GM23338 (cell line): ENCODE measurements at regions not wholly inside any gene's neighbourhood (a gene's known extent, or its start where the extent isn't known, plus 50 kb on each side); places are given as distances from the start of the nearest gene placed in this dataset.

ENCODE experiments used
- ATAC-seq: fragments of 200-7000 bp; cut with Tn5 transposase; 3 replicates; pipeline ENCODE4 v1.9.1; 2020
- DNase-seq: peaks from one replicate; pipeline ENCODE4 v3.0.0-alpha.2; 2015; ENCODE audit warnings: low spot score
- H2AFZ ChIP-seq: fragments of 200-600 bp; sonication (generic); 2 replicates; pipeline ENCODE4 v1.8.0; 2016; ENCODE audit warnings: antibody characterized with exemption, mild to moderate bottlenecking, moderate library complexity
- H3F3A ChIP-seq: fragments of 200-600 bp; sonication (generic); replicated peaks from 2 replicates; pipeline ENCODE4 v1.8.0; 2017; ENCODE audit warnings: antibody characterized with exemption, mixed run types, low read depth
- H3K27ac ChIP-seq: fragments of 200-600 bp; sonication (generic); 2 replicates; pipeline ENCODE4 v1.6.1; 2016; ENCODE audit warnings: low read depth
- H3K27me3 ChIP-seq: fragments of 200-600 bp; sonication (generic); 2 replicates; pipeline ENCODE4 v1.8.0; 2016; ENCODE audit warnings: mild to moderate bottlenecking, mixed run types, moderate library complexity; ENCODE audit not compliant: insufficient read depth
- H3K36me3 ChIP-seq: fragments of 200-600 bp; sonication (generic); 2 replicates; pipeline ENCODE4 v1.8.0; 2016; ENCODE audit warnings: mild to moderate bottlenecking; ENCODE audit not compliant: insufficient read depth
- H3K4me1 ChIP-seq: fragments of 200-600 bp; sonication (generic); 2 replicates; pipeline ENCODE4 v1.8.0; 2016; ENCODE audit warnings: mild to moderate bottlenecking, moderate library complexity; ENCODE audit not compliant: insufficient read depth
- H3K4me2 ChIP-seq: fragments of 200-600 bp; sonication (generic); 2 replicates; pipeline ENCODE4 v1.7.1; 2017; ENCODE audit warnings: mixed run types
- H3K4me3 ChIP-seq: fragments of 200-600 bp; sonication (generic); 2 replicates; pipeline ENCODE4 v1.6.1; 2016; ENCODE audit warnings: mixed run types
- H3K79me2 ChIP-seq: fragments of 200-600 bp; sonication (generic); replicated peaks from 2 replicates; pipeline ENCODE4 v1.8.0; 2017; ENCODE audit warnings: mild to moderate bottlenecking; ENCODE audit not compliant: insufficient read depth
- H3K9me2 ChIP-seq: fragments of 200-600 bp; sonication (generic); 2 replicates; pipeline ENCODE4 v1.8.0; 2017; ENCODE audit not compliant: insufficient read depth
- H4K20me1 ChIP-seq: fragments of 200-600 bp; sonication (generic); replicated peaks from 2 replicates; pipeline ENCODE4 v1.8.0; 2017; ENCODE audit warnings: mild to moderate bottlenecking; ENCODE audit not compliant: insufficient read depth
- H3K27ac Mint-ChIP-seq: 2 replicates; pipeline ENCODE4 v1.8.0; 2020; ENCODE audit warnings: inconsistent platforms, mild to moderate bottlenecking, moderate library complexity, mixed read lengths
- H3K27me3 Mint-ChIP-seq: 3 replicates; pipeline ENCODE4 v1.8.0; 2022; ENCODE audit warnings: low read depth, mild to moderate bottlenecking, moderate library complexity, mixed read lengths, inconsistent platforms; ENCODE audit not compliant: insufficient read depth, poor library complexity
- H3K36me3 Mint-ChIP-seq: 3 replicates; pipeline ENCODE4 v1.8.0; 2021; ENCODE audit warnings: low read depth, mild to moderate bottlenecking, inconsistent platforms, moderate library complexity, mixed read lengths
- H3K4me1 Mint-ChIP-seq: 3 replicates; pipeline ENCODE4 v1.8.0; 2020; ENCODE audit warnings: mild to moderate bottlenecking, inconsistent platforms, mixed read lengths
- H3K4me3 Mint-ChIP-seq: 3 replicates; pipeline ENCODE4 v1.8.0; 2021; ENCODE audit warnings: moderate library complexity, mild to moderate bottlenecking, inconsistent platforms, mixed read lengths
- H3K9me3 Mint-ChIP-seq: 3 replicates; pipeline ENCODE4 v1.8.0; 2020; ENCODE audit warnings: moderate library complexity, mild to moderate bottlenecking, inconsistent platforms, mixed read lengths
- CREB1 ChIP-seq: fragments of 250-450 bp; sonication (Bioruptor Pico); IDR thresholded peaks from 2 replicates; pipeline ENCODE4 v1.5.0; 2020; ENCODE audit warnings: low read depth, mild to moderate bottlenecking, moderate library complexity
- EZH2phosphoT487 ChIP-seq: fragments of 200-600 bp; sonication (generic); IDR thresholded peaks from one replicate; pipeline ENCODE4 v1.8.1; 2018; ENCODE audit warnings: antibody characterized with exemption; ENCODE audit not compliant: unreplicated experiment
- STAT1 ChIP-seq: IDR thresholded peaks from one replicate; pipeline ENCODE4 v1.6.1; 2016; ENCODE audit warnings: antibody characterized with exemption; ENCODE audit not compliant: unreplicated experiment
- TF ChIP-seq, protein P1 (sequence below): fragments of 250-450 bp; sonication (Bioruptor Pico); IDR thresholded peaks from 2 replicates; pipeline ENCODE4 v1.5.0; 2020; ENCODE audit warnings: mild to moderate bottlenecking, moderate library complexity
- TF ChIP-seq, protein P2 (sequence below): IDR thresholded peaks from 2 replicates; pipeline ENCODE4 v1.6.1; 2016; ENCODE audit warnings: antibody characterized with exemption

DNA sequence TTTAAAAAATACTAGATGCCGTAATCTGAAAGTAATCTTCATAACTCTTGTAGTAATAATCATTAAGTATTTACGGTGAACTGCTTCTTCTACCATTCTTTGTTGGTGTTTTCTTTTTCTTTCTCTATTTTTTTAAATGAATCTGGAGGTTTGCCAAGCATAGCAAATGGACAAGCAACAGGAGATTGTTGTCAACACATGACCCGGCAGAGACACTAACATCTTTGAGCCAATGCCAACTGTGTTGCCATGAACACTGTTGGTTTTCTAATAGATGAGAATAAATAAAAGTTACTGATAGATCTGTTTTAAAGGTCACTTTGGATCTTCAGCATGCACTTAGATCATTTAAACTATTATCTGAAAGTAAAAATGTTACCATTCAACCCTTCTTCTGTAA, 523.6 kb upstream of the EYS start (continued):
- TF ChIP-seq, protein P1, sequence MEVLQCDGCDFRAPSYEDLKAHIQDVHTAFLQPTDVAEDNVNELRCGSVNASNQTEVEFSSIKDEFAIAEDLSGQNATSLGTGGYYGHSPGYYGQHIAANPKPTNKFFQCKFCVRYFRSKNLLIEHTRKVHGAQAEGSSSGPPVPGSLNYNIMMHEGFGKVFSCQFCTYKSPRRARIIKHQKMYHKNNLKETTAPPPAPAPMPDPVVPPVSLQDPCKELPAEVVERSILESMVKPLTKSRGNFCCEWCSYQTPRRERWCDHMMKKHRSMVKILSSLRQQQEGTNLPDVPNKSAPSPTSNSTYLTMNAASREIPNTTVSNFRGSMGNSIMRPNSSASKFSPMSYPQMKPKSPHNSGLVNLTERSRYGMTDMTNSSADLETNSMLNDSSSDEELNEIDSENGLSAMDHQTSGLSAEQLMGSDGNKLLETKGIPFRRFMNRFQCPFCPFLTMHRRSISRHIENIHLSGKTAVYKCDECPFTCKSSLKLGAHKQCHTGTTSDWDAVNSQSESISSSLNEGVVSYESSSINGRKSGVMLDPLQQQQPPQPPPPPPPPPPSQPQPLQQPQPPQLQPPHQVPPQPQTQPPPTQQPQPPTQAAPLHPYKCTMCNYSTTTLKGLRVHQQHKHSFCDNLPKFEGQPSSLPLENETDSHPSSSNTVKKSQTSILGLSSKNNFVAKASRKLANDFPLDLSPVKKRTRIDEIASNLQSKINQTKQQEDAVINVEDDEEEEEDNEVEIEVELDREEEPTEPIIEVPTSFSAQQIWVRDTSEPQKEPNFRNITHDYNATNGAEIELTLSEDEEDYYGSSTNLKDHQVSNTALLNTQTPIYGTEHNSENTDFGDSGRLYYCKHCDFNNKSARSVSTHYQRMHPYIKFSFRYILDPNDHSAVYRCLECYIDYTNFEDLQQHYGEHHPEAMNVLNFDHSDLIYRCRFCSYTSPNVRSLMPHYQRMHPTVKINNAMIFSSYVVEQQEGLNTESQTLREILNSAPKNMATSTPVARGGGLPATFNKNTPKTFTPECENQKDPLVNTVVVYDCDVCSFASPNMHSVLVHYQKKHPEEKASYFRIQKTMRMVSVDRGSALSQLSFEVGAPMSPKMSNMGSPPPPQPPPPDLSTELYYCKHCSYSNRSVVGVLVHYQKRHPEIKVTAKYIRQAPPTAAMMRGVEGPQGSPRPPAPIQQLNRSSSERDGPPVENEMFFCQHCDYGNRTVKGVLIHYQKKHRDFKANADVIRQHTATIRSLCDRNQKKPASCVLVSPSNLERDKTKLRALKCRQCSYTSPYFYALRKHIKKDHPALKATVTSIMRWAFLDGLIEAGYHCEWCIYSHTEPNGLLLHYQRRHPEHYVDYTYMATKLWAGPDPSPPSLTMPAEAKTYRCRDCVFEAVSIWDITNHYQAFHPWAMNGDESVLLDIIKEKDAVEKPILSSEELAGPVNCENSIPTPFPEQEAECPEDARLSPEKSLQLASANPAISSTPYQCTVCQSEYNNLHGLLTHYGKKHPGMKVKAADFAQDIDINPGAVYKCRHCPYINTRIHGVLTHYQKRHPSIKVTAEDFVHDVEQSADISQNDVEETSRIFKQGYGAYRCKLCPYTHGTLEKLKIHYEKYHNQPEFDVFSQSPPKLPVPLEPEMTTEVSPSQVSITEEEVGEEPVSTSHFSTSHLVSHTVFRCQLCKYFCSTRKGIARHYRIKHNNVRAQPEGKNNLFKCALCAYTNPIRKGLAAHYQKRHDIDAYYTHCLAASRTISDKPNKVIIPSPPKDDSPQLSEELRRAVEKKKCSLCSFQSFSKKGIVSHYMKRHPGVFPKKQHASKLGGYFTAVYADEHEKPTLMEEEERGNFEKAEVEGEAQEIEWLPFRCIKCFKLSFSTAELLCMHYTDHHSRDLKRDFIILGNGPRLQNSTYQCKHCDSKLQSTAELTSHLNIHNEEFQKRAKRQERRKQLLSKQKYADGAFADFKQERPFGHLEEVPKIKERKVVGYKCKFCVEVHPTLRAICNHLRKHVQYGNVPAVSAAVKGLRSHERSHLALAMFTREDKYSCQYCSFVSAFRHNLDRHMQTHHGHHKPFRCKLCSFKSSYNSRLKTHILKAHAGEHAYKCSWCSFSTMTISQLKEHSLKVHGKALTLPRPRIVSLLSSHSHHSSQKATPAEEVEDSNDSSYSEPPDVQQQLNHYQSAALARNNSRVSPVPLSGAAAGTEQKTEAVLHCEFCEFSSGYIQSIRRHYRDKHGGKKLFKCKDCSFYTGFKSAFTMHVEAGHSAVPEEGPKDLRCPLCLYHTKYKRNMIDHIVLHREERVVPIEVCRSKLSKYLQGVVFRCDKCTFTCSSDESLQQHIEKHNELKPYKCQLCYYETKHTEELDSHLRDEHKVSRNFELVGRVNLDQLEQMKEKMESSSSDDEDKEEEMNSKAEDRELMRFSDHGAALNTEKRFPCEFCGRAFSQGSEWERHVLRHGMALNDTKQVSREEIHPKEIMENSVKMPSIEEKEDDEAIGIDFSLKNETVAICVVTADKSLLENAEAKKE (CRISPR knock-in tag): no peak
- TF ChIP-seq STAT1: no peak

DNA sequence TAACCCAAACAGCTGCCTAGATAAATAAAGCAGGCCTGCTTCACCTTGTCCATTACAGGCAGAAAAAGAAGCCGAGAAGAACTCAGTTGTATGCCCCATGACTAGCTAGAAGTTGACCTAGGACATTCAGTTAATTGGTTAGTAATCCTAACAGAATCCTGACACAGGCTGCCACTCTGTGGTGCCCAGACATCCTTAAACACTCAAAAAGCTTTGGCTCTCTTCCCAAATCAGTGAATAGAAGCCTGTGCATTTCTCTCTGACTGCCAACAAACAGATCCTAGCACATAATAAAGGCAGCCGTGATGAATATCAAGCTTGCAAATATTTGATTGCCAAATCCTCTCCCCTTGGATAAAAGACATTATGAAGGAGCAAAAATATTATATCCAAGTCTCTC, 519.1 kb upstream of the EYS start:
- Mint-ChIP-seq H3K27ac (no peak overlapping the region), H3K4me1 (no peaks in the 10 kb centered on the region), H3K9me3 (peaks cover 12% of the 10 kb centered on the region), H3K4me3 (no peak overlapping the region), H3K27me3 (no peaks in the 10 kb centered on the region), H3K36me3 (no peaks in the 10 kb centered on the region)
- Histone ChIP-seq H3K4me3 (no peak overlapping the region), H3K9me2 (no peaks in the 10 kb centered on the region), H3F3A (no peaks in the 10 kb centered on the region), H4K20me1 (no peaks in the 10 kb centered on the region), H2AFZ (no peak overlapping the region), H3K27me3 (no peaks in the 10 kb centered on the region), H3K36me3 (no peaks in the 10 kb centered on the region), H3K79me2 (no peaks in the 10 kb centered on the region), H3K4me2 (no peak overlapping the region), H3K4me1 (no peaks in the 10 kb centered on the region), H3K27ac (no peak overlapping the region)
- DNase-seq (no peak), ATAC-seq (no peak)
- TF ChIP-seq, protein P2, sequence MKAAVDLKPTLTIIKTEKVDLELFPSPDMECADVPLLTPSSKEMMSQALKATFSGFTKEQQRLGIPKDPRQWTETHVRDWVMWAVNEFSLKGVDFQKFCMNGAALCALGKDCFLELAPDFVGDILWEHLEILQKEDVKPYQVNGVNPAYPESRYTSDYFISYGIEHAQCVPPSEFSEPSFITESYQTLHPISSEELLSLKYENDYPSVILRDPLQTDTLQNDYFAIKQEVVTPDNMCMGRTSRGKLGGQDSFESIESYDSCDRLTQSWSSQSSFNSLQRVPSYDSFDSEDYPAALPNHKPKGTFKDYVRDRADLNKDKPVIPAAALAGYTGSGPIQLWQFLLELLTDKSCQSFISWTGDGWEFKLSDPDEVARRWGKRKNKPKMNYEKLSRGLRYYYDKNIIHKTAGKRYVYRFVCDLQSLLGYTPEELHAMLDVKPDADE: no peak
- TF ChIP-seq, protein P1 (CRISPR knock-in tag): no peak
- TF ChIP-seq CREB1 (CRISPR knock-in tag): no peak
- TF ChIP-seq EZH2phosphoT487: no peak
